Fibroblast of skin of right biceps (primary cell): ENCODE measurements at regions not wholly inside any gene's neighbourhood (a gene's known extent, or its start where the extent isn't known, plus 50 kb on each side); places are given as distances from the start of the nearest gene placed in this dataset.
A peak's percentile ranks its signal among the peaks of the same experiment; 100 is the strongest.
"Not testable (repeated sequence)": the region's sequence is repeated elsewhere in the genome, so short reads cannot be mapped to it uniquely, and the experiment has no call there.

Source experiments
- DNase-seq: peaks from one replicate; pipeline ENCODE4 v3.0.0-alpha.2; 2013

GRCh38 chr13:38283346-38283745 is 66.3 kb upstream of the UFM1 start:
- DNase-seq: peak; percentile 3

- no peak for DNase-seq
Measured at GRCh38 chr13:38265132-38265497, 84.5 kb upstream of the UFM1 start.

- DNase-seq: no peak
Measured at GRCh38 chr13:38264363-38265131, 85.1 kb upstream of the UFM1 start.

GRCh38 chr13:38262211-38262610 is 87.4 kb upstream of the UFM1 start:
- DNase-seq: peak; percentile 89

GRCh38 chr13:38255600-38255999 is 94.1 kb upstream of the UFM1 start:
- no peak for DNase-seq

GRCh38 chr13:38239874-38240273 is 109.8 kb upstream of the UFM1 start:
- DNase-seq: no peak

GRCh38 chr13:38228322-38228721 is 121.3 kb upstream of the UFM1 start:
- no peak for DNase-seq

- no peak for DNase-seq
Measured at GRCh38 chr13:38226496-38226895, 123.2 kb upstream of the UFM1 start.

- DNase-seq: peak; percentile 44
Measured at GRCh38 chr13:38223089-38223488, 126.6 kb upstream of the UFM1 start.

GRCh38 chr13:38221120-38221519 is 128.5 kb upstream of the UFM1 start:
- not testable (repeated sequence) for DNase-seq

GRCh38 chr13:38216181-38216580 is 133.5 kb upstream of the UFM1 start:
- no peak for DNase-seq

- DNase-seq: peak; percentile 89
Measured at GRCh38 chr13:38213314-38213713, 136.3 kb upstream of the UFM1 start.

- no peak for DNase-seq
Measured at GRCh38 chr13:38210928-38211596, 138.6 kb upstream of the UFM1 start.

- DNase-seq: no peak
Measured at GRCh38 chr13:38204556-38204955, 145.1 kb upstream of the UFM1 start.

GRCh38 chr13:38202740-38203139 is 146.9 kb upstream of the UFM1 start:
- peak; percentile 90 for DNase-seq

GRCh38 chr13:38191016-38191415 is 158.6 kb upstream of the UFM1 start:
- DNase-seq: no peak

GRCh38 chr13:38180670-38181069 is 169.0 kb upstream of the UFM1 start:
- no peak for DNase-seq

GRCh38 chr13:38180126-38180525 is 169.5 kb upstream of the UFM1 start:
- peak; percentile 74 for DNase-seq

GRCh38 chr13:38176664-38177063 is 173.0 kb upstream of the UFM1 start:
- no peak for DNase-seq

- DNase-seq: no peak
Measured at GRCh38 chr13:38173403-38173802, 176.2 kb upstream of the UFM1 start.

- no peak for DNase-seq
Measured at GRCh38 chr13:38167164-38167822, 182.4 kb upstream of the UFM1 start.

GRCh38 chr13:38166116-38166515 is 183.5 kb upstream of the UFM1 start:
- DNase-seq: peak; percentile 79

- no peak for DNase-seq
Measured at GRCh38 chr13:38160131-38160530, 189.5 kb upstream of the UFM1 start.

- no peak for DNase-seq
Measured at GRCh38 chr13:38159710-38160109, 189.9 kb upstream of the UFM1 start.
